A673 (cell line): ENCODE measurements at regions not wholly inside any gene's neighbourhood (a gene's known extent, or its start where the extent isn't known, plus 50 kb on each side); places are given as distances from the start of the nearest gene placed in this dataset.

Experiments
- BruUV-seq: library from RNA; stranded (reverse); fragments of 400-500 nt; replicated peaks from 2 replicates; lab custom pipeline; 2021; lab: Mats Ljungman, UMichigan
- CTCF ChIA-PET: fragments of 300-600 bp; sonication (Branson Sonifier 250); formaldehyde crosslinking; loops from one replicate; lab custom pipeline; 2022; ENCODE audit warnings: antibody characterized with exemption; lab: Charles Lee
- POLR2A ChIA-PET: fragments of 300-600 bp; sonication (Branson Sonifier 250); formaldehyde crosslinking; loops from one replicate; lab custom pipeline; 2022; ENCODE audit warnings: antibody characterized with exemption; ENCODE audit not compliant: low non-redundant PET; lab: Charles Lee
- DNase-seq: peaks from one replicate; pipeline ENCODE4 v3.0.0-alpha.2; 2015; ENCODE audit warnings: low spot score
- H3K27ac ChIP-seq: fragments of 200-600 bp; sonication (generic); 2 replicates; pipeline ENCODE4 v1.5.1; 2016; ENCODE audit warnings: mixed run types, low read depth, mild to moderate bottlenecking, mixed read lengths, antibody characterized with exemption, low read length; ENCODE audit not compliant: poor library complexity, severe bottlenecking
- H3K27me3 ChIP-seq: fragments of 200-600 bp; sonication (generic); replicated peaks from 2 replicates; pipeline ENCODE4 v1.6.1; 2017; ENCODE audit warnings: mixed run types, low read depth, mild to moderate bottlenecking, mixed read lengths, antibody characterized with exemption, low read length; ENCODE audit not compliant: insufficient read depth, poor library complexity
- H3K36me3 ChIP-seq: fragments of 200-600 bp; sonication (generic); 2 replicates; pipeline ENCODE4 v1.6.1; 2016; ENCODE audit warnings: mixed run types, mild to moderate bottlenecking, mixed read lengths, antibody characterized with exemption, low read length; ENCODE audit not compliant: insufficient read depth, poor library complexity, severe bottlenecking
- H3K4me1 ChIP-seq: fragments of 200-600 bp; sonication (generic); 2 replicates; pipeline ENCODE4 v1.6.1; 2017; ENCODE audit warnings: mixed run types, mild to moderate bottlenecking, mixed read lengths, antibody characterized with exemption, low read length; ENCODE audit not compliant: insufficient read depth, poor library complexity, severe bottlenecking
- H3K4me3 ChIP-seq: fragments of 200-600 bp; sonication (generic); 2 replicates; pipeline ENCODE4 v1.5.1; 2016; ENCODE audit warnings: low read depth, mixed run types, mild to moderate bottlenecking, mixed read lengths, low read length; ENCODE audit not compliant: poor library complexity, severe bottlenecking
- H3K9me3 ChIP-seq: fragments of 200-600 bp; sonication (generic); 2 replicates; pipeline ENCODE4 v1.6.1; 2016; ENCODE audit warnings: mixed run types, low read depth, mild to moderate bottlenecking, mixed read lengths, antibody characterized with exemption, low read length; ENCODE audit not compliant: poor library complexity, severe bottlenecking
- CTCF ChIP-seq: fragments of 300-800, 200-600 bp; sonication (generic); conservative IDR thresholded peaks from 2 replicates; pipeline ENCODE4 v1.5.1; 2017; ENCODE audit warnings: low read depth, mild to moderate bottlenecking, antibody characterized with exemption, low read length, moderate library complexity, mixed read lengths
- EZH2 ChIP-seq: fragments of 200-600 bp; sonication (generic); IDR thresholded peaks from 2 replicates; pipeline ENCODE4 v1.6.1; 2017; ENCODE audit warnings: borderline replicate concordance, low read depth, mild to moderate bottlenecking, mixed read lengths, antibody characterized with exemption, low read length; ENCODE audit not compliant: poor library complexity, severe bottlenecking
- intact Hi-C: fragments of 100-400 bp; cut with micrococcal nuclease; formaldehyde crosslinking; loops from one replicate; pipeline ENCODE4 v1.10.0; 2022; ENCODE audit not compliant: unreplicated experiment

- ChIA-PET CTCF (no interaction called here), POLR2A (no interaction called here)
- H3K4me3 ChIP-seq, result no peak overlapping the region
- H3K27ac ChIP-seq, result no peak overlapping the region
- peaks cover 11% of the 10 kb centered on the region for H3K4me1 ChIP-seq
- intact Hi-C loops, result no loop called here
- no peaks in the 10 kb centered on the region for H3K9me3 ChIP-seq
- DNase-seq, result no peak
- BruUV-seq, result no TSS peak
- TF ChIP-seq EZH2, result no peak
- TF ChIP-seq CTCF, result no peak
- H3K27me3 ChIP-seq, result peaks cover 10% of the 10 kb centered on the region
- H3K36me3 ChIP-seq, result no peaks in the 10 kb centered on the region
These were observed 226.6 kb upstream of the IL12A start for GRCh38 chr3:159761848-159762635.

- CTCF ChIA-PET, result no interaction called here
- peaks cover 10% of the 10 kb centered on the region for H3K27me3 ChIP-seq
- no peaks in the 10 kb centered on the region for H3K36me3 ChIP-seq
- POLR2A ChIA-PET, result no interaction called here
- no peaks in the 10 kb centered on the region for H3K9me3 ChIP-seq
- BruUV-seq, result no TSS peak
- TF ChIP-seq CTCF (no peak), EZH2 (no peak)
- DNase-seq, result peak; percentile 21
- peaks cover 11% of the 10 kb centered on the region for H3K4me1 ChIP-seq
- H3K4me3 ChIP-seq, result peak overlapping the region; percentile 64
- no peak overlapping the region for H3K27ac ChIP-seq
- intact Hi-C loops, result no loop called here
These were observed 225.5 kb upstream of the IL12A start for GRCh38 chr3:159763011-159763601.

GRCh38 chr3:159763602-159764489, 224.8 kb upstream of the IL12A start:
- Histone ChIP-seq H3K4me1 (peaks cover 11% of the 10 kb centered on the region), H3K9me3 (no peaks in the 10 kb centered on the region), H3K27me3 (peaks cover 10% of the 10 kb centered on the region), H3K4me3 (peak overlapping the region; percentile 64), H3K36me3 (no peaks in the 10 kb centered on the region), H3K27ac (no peak overlapping the region)
- CTCF ChIA-PET, result interaction anchor here (0.6 kb wide), 1 partner anchor 243 kb away, joined by 3 read pairs; no protein-coding TSS in a partner anchor
- TF ChIP-seq CTCF (no peak), EZH2 (no peak)
- intact Hi-C loops, result no loop called here
- BruUV-seq, result no TSS peak
- POLR2A ChIA-PET, result interaction anchor here (0.6 kb wide), 2 partner anchors 13 to 802 kb away, joined by 3 to 11 read pairs; no protein-coding TSS in a partner anchor
- DNase-seq, result peak; percentile 92
